VCaP (cell line): ENCODE measurements at regions not wholly inside any gene's neighbourhood (a gene's known extent, or its start where the extent isn't known, plus 50 kb on each side); places are given as distances from the start of the nearest gene placed in this dataset.
"Not testable (repeated sequence)": the region's sequence is repeated elsewhere in the genome, so short reads cannot be mapped to it uniquely, and the experiment has no call there.

Experiments
- H3K27ac ChIP-seq: fragments of 450-650 bp; 2 replicates; pipeline ENCODE4 v1.5.1; 2017
- CTCF ChIP-seq: fragments of 450-650 bp; conservative IDR thresholded peaks from 2 replicates; pipeline ENCODE4 v1.5.1; 2017; ENCODE audit warnings: mild to moderate bottlenecking, moderate library complexity

GRCh38 chr7:136117539-136117938, 140.4 kb upstream of the MTPN start:
- TF ChIP-seq CTCF = no peak
- H3K27ac ChIP-seq = no peak overlapping the region

- H3K27ac ChIP-seq = no peak overlapping the region
- no peak for TF ChIP-seq CTCF
Measured at GRCh38 chr7:136116186-136116585, 139.0 kb upstream of the MTPN start.

- TF ChIP-seq CTCF = peak; percentile 79
- H3K27ac ChIP-seq = no peak overlapping the region
Measured at GRCh38 chr7:136114966-136115762, 138.0 kb upstream of the MTPN start.

GRCh38 chr7:136114467-136114866, 137.3 kb upstream of the MTPN start:
- not testable (repeated sequence) for H3K27ac ChIP-seq

- not testable (repeated sequence) for H3K27ac ChIP-seq
Measured at GRCh38 chr7:136109037-136109436, 131.9 kb upstream of the MTPN start.

- TF ChIP-seq CTCF = no peak
- H3K27ac ChIP-seq = no peak overlapping the region
Measured at GRCh38 chr7:136105191-136105590, 128.0 kb upstream of the MTPN start.

GRCh38 chr7:136104269-136104603, 127.1 kb upstream of the MTPN start:
- H3K27ac ChIP-seq = no peak overlapping the region
- TF ChIP-seq CTCF = no peak

- H3K27ac ChIP-seq = no peak overlapping the region
Measured at GRCh38 chr7:136103545-136104268, 126.5 kb upstream of the MTPN start.

More at GRCh38 chr7:136103545-136104268, 126.5 kb upstream of the MTPN start:
- TF ChIP-seq CTCF = no peak
